Gastrocnemius medialis (tissue), 4 donors: ENCODE measurements at regions not wholly inside any gene's neighbourhood (a gene's known extent, or its start where the extent isn't known, plus 50 kb on each side); places are given as distances from the start of the nearest gene placed in this dataset.

Experiments used
- ATAC-seq, 2 donors: fragments of 150-250 bp; one replicate each; pipeline ENCODE4 v1.9.1; 2016
- DNase-seq, 2 donors: peaks; one replicate each; pipeline ENCODE4 v3.0.0-alpha.2; 2019
- H3K27ac ChIP-seq, 4 donors: fragments of 200-600 bp; sonication (generic); 1 replicate in 1 of 4; 2 replicates in 3 of 4; pipeline ENCODE4 v1.5.1; 2016 to 2018; ENCODE audit warnings: mild to moderate bottlenecking in 2 of 4, moderate library complexity in 1 of 4
- H3K27me3 ChIP-seq, 3 donors: fragments of 200-600 bp; sonication (generic) in 2 of 3; 1 replicate in 1 of 3; 2 replicates in 2 of 3; pipeline versions ENCODE4 v1.5.1 to v1.6.0; 2016 to 2019; ENCODE audit warnings: mild to moderate bottlenecking in 1 of 3, moderate library complexity in 1 of 3
- H3K36me3 ChIP-seq, 2 donors: fragments of 200-600 bp; sonication (generic) in 1 of 2; one replicate each; pipeline ENCODE4 v1.5.1; 2017 to 2018
- H3K4me1 ChIP-seq, 2 donors: fragments of 200-600 bp; sonication (generic) in 1 of 2; one replicate each; pipeline ENCODE4 v1.5.1; 2016 to 2017; ENCODE audit warnings: mild to moderate bottlenecking in 2 of 2
- H3K4me3 ChIP-seq, 4 donors: fragments of 200-600 bp; sonication (generic) in 3 of 4; 1 replicate in 1 of 4; 2 replicates in 3 of 4; pipeline ENCODE4 v1.5.1; 2016 to 2019; ENCODE audit warnings: mild to moderate bottlenecking in 2 of 4
- H3K9me3 ChIP-seq, 3 donors: fragments of 200-600 bp; sonication (generic) in 2 of 3; 1 replicate in 1 of 3; 2 replicates in 2 of 3; pipeline ENCODE4 v1.5.1; 2016 to 2019
- CTCF ChIP-seq, 5 experiments: fragments of 450-650 bp in 3 of 5; fragments of 200-600 bp in 2 of 5; sonication (generic) in 2 of 5; IDR thresholded peaks in 4 of 5; conservative IDR thresholded peaks in 1 of 5; 1 replicate in 4 of 5; 2 replicates in 1 of 5; pipeline ENCODE4 v1.5.1; 2016 to 2019; ENCODE audit warnings: antibody characterized with exemption in 5 of 5, mild to moderate bottlenecking in 3 of 5, moderate library complexity in 3 of 5
- POLR2A ChIP-seq, 2 donors: fragments of 450-650 bp; IDR thresholded peaks; one replicate each; pipeline ENCODE4 v1.6.1; 2017; ENCODE audit warnings: antibody characterized with exemption in 2 of 2, mild to moderate bottlenecking in 2 of 2, moderate library complexity in 2 of 2
- in situ Hi-C, 4 donors: fragments of 200-750 bp; cut with MboI; loops; one replicate each; pipeline versions ENCODE4 v1.15.0 to v1.8.0; 2017; ENCODE audit warnings: low sequenced_read_pairs in 4 of 4
- intact Hi-C: fragments of 100-400 bp; cut with DNase I; formaldehyde crosslinking; loops from one replicate; pipeline ENCODE4 v1.15.1; 2023; ENCODE audit warnings: low total_unique reads

GRCh38 chr22:48207919-48208535 is 1445.6 kb downstream of the TBC1D22A start:
- in situ Hi-C loops: no loop called here

GRCh38 chr22:48205790-48206189 is 1443.3 kb downstream of the TBC1D22A start:
- DNase-seq (no peak), ATAC-seq (no peak)
- TF ChIP-seq POLR2A (IDR thresholded peaks at IDR 0.05) (no peak), CTCF (IDR thresholded peaks at IDR 0.05 in 4 of 5, conservative IDR thresholded peaks at IDR 0.05 in 1 of 5) (no peak)
- Histone ChIP-seq H3K9me3 (no peaks in the 10 kb centered on the region), H3K36me3 (no peaks in the 10 kb centered on the region), H3K27ac (no peak overlapping the region), H3K4me3 (no peak overlapping the region), H3K27me3 (no peaks in the 10 kb centered on the region), H3K4me1 (no peaks in the 10 kb centered on the region)
- intact Hi-C loops (no loop called here), in situ Hi-C loops (no loop called here)

More at GRCh38 chr22:48207919-48208535, 1445.6 kb downstream of the TBC1D22A start:
- H3K36me3 ChIP-seq: no peaks in the 10 kb centered on the region
- DNase-seq (no peak), ATAC-seq (no peak)
- H3K4me3 ChIP-seq: no peak overlapping the region
- no peaks in the 10 kb centered on the region for H3K4me1 ChIP-seq
- TF ChIP-seq POLR2A (IDR thresholded peaks at IDR 0.05): no peak
- no peak for TF ChIP-seq CTCF (IDR thresholded peaks at IDR 0.05 in 4 of 5, conservative IDR thresholded peaks at IDR 0.05 in 1 of 5)
- no peaks in the 10 kb centered on the region for H3K9me3 ChIP-seq
- intact Hi-C loops: no loop called here
- no peaks in the 10 kb centered on the region for H3K27me3 ChIP-seq
- H3K27ac ChIP-seq: no peak overlapping the region

GRCh38 chr22:48205161-48205560 is 1442.7 kb downstream of the TBC1D22A start:
- Histone ChIP-seq H3K27ac (no peak overlapping the region), H3K9me3 (no peaks in the 10 kb centered on the region), H3K36me3 (no peaks in the 10 kb centered on the region), H3K4me1 (no peaks in the 10 kb centered on the region), H3K4me3 (no peak overlapping the region), H3K27me3 (no peaks in the 10 kb centered on the region)
- in situ Hi-C loops: no loop called here
- DNase-seq: no peak
- intact Hi-C loops: no loop called here
- TF ChIP-seq CTCF (IDR thresholded peaks at IDR 0.05 in 4 of 5, conservative IDR thresholded peaks at IDR 0.05 in 1 of 5): no peak
- no peak for TF ChIP-seq POLR2A (IDR thresholded peaks at IDR 0.05)
- ATAC-seq: no peak

- intact Hi-C loops: no loop called here
- in situ Hi-C loops: no loop called here
- TF ChIP-seq CTCF (IDR thresholded peaks at IDR 0.05 in 4 of 5, conservative IDR thresholded peaks at IDR 0.05 in 1 of 5) (no peak), POLR2A (IDR thresholded peaks at IDR 0.05) (no peak)
These were observed 1441.8 kb downstream of the TBC1D22A start for GRCh38 chr22:48204296-48204695.

GRCh38 chr22:48199667-48200066 is 1437.2 kb downstream of the TBC1D22A start:
- Histone ChIP-seq H3K9me3 (no peaks in the 10 kb centered on the region), H3K36me3 (no peaks in the 10 kb centered on the region), H3K4me1 (no peaks in the 10 kb centered on the region), H3K4me3 (no peak overlapping the region), H3K27ac (no peak overlapping the region), H3K27me3 (peaks cover 0 to 2% (median 0%) of the 10 kb centered on the region in 3 donors)
- TF ChIP-seq CTCF (IDR thresholded peaks at IDR 0.05 in 4 of 5, conservative IDR thresholded peaks at IDR 0.05 in 1 of 5) (no peak), POLR2A (IDR thresholded peaks at IDR 0.05) (no peak)
- in situ Hi-C loops: no loop called here
- ATAC-seq (no peak), DNase-seq (no peak)
- intact Hi-C loops: no loop called here

More at GRCh38 chr22:48204296-48204695, 1441.8 kb downstream of the TBC1D22A start:
- Histone ChIP-seq H3K27me3 (no peaks in the 10 kb centered on the region), H3K36me3 (no peaks in the 10 kb centered on the region), H3K4me1 (no peaks in the 10 kb centered on the region), H3K27ac (no peak overlapping the region), H3K9me3 (no peaks in the 10 kb centered on the region), H3K4me3 (no peak overlapping the region)
- ATAC-seq (no peak), DNase-seq (no peak)
